GM19238 (cell line): ENCODE measurements at regions not wholly inside any gene's neighbourhood (a gene's known extent, or its start where the extent isn't known, plus 50 kb on each side); places are given as distances from the start of the nearest gene placed in this dataset.

ENCODE experiments used
- DNase-seq: peaks from one replicate; pipeline ENCODE4 v3.0.0; 2011; ENCODE audit warnings: low spot score; ENCODE audit not compliant: insufficient read length

DNA sequence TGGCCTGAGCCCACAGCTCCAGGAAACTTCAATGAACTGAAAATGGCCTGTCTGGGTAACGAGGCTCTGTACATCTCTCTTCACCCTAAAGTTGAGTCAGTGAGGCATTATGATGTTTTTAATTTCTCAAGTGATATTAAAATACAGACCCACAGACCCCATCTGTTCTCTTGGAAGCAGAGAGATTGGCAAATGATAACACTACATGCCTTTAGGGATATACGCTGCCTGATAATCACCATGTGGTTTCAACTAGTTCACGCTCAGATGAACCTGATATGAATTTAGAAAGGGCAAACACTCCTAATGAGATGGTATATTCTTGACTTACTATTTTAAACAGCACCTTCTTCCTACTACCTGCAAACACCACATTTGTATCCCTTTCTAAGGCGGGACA, 127.5 kb downstream of the RFC3 start:
- DNase-seq = no peak

DNA sequence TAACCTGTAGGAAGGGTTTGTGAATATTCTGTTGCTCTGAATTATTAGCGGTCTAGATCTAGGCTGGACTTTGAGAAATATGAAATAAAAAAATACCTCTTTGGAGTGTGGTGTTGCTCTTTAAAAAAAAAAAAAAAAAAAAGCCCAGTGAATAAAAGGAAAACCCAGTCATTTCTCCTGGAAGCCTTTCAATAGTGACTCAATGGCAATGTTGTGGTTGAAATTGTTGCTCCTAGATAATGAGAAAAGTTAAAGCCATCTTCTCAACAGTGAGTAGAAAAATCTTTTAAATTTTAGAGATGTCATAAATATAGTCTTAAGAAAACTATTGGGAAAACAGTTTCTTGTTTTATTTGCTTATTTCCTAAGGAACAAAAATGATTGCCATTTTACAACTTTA, 135.3 kb downstream of the RFC3 start:
- DNase-seq = no peak

DNA sequence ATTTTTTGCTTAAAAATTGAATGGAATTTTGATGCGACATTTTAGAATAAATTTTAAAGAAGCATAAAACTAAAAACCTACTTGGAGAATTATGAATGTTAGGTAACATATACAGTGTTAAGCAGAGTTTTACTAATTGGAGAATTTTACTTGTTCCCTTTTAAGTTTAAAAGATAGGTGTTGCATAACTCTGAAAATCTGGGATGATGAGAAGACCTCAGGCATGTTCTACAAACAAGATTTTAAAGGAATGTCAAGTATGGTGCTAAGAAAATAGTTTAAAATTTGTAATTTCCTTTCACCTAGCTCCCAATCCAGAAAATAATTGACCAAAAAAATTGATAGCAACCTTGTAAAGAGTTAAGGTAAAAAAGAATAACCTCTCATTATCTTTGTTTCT, 135.8 kb downstream of the RFC3 start:
- DNase-seq = no peak

DNA sequence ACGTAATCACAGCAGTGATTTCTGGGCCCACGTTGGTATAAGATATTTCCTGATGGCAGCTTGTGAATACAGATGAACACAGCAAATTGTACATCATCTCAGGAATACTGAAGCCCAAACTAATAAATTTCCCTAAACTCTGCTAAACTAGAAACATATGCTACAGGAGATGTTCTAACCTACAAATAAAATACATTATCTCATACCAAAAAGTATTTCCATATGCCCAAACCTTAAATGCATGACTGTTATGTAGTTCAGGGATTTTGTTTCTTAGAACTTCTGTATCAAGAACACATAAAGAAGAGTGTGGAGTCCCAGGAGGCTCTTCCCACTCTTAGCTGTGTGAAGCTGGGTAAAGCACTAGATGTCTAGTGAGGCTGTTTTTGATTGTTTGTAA, 138.4 kb downstream of the RFC3 start:
- DNase-seq = no peak

DNA sequence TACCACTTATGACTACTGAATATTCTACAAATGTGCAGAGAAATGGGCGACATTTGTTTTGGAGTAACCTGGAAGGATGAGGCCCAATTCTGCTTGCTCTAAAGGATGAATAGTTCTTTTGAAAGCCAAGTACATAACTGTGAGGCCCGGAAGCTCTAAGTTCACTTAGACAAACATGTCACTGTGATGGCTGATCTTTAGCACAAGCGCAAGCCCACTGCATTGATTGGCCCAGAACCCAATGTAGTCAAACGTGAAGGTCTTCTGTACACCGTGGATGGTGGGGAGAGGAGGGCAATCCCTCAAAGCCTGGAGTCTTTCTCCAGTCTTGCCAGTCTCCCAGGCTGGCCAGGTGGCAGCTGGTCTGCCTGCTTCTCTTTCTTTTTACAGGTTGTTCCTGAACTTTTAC, 139.6 kb downstream of the RFC3 start:
- DNase-seq = no peak

DNA sequence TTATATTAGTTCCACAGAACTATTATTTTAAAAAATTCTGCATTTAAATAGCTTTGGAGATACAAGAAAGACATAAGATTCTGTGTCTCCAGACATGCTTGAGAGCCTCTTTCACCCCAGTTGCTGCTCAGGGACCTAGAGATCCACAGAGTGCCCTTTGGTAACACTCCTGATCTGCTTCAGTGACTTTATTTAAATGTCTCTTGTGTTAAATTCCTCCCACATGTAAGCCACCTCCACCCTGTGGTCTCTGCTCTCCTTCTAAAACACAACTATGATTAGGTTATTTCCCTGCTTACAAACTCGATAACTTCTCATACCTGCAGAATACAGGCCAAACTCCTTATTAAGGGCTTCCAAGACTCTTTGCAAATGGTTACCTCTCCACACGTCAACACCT, 141.0 kb downstream of the RFC3 start:
- no peak for DNase-seq

DNA sequence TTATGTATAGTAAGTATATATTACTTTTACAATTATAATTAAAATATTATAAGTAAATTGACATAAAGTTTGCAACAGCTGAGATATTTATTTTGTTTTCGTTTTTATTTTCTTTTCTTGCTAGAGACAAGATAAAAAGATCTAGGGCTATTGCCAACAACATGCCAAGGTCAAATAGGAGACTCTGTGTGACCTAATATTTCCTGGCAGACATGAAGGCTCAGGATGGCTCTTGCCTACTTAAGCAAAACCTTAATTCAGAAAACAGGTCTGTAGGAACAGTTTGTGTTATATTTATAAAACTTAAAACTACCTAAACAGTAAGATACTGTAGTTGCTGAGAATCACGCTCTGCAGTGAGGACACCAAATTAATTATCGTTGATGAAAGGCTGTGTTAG, 145.2 kb downstream of the RFC3 start:
- no peak for DNase-seq

DNA sequence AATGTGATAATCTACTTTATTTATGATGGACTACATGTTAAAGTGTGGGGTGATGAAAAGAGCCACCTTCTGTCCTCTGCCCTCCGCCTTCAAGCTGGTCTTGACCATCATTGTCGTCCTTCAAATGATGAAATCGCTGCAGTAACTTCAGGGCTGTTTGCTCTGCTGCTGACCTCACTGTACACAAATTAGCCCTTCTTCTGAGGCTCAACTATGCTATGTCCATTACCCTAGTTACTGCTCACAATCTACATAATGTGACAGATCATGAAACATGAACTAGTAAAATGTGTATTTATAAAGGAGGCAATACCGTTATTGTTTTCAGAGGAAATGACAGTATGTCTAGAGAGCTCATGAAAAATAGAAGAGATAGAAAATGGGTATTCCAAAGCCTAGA, 145.9 kb downstream of the RFC3 start:
- no peak for DNase-seq

DNA sequence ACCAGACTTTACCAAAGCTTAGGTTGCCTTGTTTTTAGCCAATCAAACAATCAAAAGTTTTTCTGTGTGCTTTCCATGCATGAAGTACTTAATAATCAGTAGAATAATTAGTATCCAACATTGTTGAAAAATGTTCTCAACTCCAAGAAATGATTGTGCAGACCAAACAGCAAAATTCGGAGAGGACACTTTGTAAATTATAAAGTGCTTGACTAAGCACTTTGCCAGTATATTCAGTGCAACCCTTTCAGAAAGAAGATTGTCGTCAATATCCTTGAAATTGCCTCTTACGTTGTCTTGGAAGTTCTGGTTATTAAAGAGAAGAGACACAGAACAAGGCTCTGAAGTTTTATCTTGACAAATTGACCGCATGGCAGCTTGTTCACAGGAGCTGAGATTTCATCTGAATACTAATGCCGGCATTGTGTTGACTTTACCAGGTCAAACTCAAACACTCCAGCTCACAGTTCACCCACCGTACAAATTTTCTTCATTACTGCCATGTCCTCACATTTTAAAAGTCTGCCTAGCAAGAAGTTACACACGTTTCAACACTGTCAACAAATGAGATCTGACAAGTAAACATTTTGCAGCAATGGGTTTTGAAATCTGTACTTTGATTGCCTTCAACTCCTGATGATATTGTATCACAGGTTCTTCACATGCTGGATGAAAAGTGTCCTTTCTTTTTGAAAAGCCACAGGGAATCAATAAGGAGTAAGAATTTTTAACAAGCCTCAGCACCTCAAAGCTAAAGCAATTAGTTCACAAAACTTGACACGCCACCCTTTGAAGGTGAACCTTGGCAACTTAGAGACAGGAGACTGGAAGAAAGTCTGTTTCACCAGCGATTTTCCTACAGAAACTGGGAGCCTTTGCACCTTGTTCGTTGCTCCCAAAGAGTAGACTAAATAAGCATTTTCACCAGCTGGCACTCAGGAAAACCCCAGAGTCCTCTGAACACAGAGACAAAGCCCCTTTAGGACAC, 150.9 kb downstream of the RFC3 start:
- no peak for DNase-seq

DNA sequence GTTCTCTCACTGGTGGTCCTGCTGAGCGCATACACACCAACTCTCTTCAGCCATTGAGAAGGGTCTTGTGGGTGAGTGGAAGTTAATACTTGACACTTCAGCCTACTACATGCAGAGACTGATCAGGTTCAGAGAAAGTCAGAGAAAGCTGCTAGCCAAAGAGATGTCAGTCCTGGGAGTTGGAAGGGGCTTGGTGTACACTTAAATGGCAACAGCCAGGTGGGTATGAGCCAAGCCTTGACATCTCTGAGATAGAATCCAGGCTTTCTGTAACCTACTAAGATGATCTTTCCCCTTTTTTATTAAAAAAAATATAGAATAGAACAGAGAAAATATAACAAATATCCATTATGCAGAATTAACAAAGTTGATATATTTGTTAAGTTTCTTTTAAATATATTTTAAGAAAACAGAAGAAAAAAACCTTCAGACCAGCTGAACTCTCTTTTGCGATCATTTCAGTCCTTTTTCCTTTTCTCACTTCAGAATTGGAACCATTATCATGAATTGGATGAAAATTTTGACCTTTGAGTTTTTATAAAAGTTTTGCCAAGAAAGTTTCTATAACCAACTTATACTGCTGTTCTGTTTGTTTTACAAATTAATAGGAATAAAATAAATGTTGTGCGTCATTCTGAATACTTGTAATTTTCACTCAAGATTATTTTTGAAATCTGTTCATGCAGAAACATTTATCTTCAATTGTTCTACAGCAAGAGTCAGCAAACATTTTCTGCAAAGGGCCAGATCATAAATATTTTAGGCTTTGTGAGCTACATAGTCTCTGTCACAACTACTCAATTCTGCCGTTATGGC, 153.0 kb downstream of the RFC3 start:
- no peak for DNase-seq

DNA sequence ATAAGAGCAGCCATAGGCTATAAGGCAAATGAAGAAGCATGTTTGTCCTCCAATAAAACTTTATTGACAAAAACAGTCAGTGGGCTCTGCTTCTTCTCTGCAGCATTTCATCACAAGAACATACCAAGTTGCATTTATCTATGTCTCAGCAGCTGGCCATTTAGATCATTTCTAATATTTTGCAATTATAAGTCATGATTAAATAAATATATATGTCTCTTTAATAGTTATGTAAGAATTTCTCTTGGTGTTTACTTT, 153.5 kb downstream of the RFC3 start:
- DNase-seq = no peak

DNA sequence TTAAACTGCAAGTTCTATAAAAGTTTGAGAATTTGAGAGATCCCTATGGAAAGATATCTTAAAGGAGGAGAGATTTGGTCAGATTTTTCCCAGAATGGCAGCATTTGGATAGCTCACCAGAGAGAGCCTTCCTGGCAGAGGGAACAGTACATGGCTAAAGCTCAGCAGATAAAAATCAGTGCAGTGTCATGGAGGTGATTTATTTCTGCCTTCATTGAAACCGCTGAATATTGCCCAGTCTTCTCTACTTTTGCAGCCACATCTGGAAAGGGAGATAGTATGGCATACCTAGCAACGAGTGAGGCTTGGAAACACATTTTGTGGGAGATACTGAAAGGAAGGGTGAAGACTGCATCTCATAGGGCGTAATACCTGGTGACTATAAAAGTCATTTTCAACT, 155.2 kb downstream of the RFC3 start:
- no peak for DNase-seq

DNA sequence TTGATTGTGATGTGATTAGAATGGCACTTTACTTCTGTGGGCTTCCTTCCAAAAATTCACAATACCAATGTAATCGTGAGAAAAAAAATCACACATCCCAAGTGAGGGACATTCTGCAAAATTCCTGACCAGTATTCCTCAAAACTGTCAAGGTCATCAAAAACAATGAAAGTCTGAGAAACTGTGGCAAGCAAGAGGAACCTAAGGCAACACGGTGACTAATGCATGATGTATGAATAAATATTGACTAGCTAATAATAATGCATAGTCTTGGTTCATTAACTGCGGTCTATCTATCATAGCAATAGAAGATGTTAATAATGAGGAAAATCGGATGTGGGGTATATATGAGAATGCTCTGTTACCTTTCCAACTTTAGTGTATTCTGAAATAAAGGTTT, 159.0 kb downstream of the RFC3 start:
- no peak for DNase-seq

DNA sequence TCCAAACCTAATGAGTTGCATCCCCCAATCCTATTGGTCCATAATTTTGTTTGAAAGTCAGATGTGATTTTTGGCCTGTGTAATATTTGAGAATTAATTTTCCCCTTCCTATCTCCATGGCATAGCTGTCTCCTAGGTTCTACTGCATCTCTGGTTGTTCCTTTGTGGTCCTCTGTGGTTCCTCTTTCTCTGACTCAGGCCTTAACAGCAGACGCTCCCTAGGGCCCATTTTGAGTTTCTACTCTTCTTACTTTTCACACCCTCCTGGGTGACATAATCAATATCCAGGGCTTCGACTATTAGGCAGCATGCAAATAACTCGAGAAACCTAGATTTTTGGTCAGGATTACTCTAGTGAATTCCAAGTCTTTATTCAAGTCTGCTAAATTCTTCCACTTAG, 160.7 kb downstream of the RFC3 start:
- no peak for DNase-seq

DNA sequence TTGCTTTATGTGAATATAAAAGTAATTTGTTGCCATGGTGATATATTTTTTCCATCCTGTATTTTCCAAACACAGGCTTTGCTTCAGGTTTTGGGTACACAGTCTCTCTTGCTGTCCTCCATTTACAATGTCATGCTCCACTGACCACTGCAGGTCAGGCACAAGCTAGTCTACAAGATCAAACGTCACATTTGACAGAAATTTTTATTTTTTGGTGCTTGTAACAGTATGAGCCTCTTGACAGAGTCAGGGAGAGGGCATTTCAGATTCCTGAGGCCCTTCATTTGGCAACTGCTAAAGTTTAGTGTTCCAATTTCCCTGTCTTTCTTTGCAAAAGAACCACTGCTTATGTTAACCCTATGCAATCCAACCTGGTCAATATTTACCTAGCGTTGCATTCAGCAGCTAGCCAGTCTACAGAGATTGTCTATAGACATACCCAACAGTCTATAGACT, 175.0 kb downstream of the RFC3 start:
- no peak for DNase-seq

DNA sequence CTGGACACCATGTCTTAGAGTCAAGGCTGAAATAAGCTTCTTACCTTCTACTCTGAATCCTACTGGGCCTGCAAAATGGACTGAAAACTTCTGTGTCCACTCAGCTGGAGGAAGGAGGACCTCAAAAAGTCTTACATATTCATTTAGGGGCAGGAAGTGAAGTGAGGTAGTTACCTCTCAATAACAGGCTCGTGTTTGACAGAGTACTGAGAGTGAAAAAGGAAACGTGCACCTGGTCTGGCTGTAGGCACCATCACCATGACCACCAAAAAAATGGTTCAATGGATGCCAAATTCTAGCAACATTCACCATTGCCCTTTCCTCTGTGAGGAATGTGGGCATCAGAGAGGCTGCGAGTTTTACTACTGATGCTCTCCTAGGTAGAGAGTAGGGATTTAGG, 176.2 kb downstream of the RFC3 start:
- DNase-seq = no peak

DNA sequence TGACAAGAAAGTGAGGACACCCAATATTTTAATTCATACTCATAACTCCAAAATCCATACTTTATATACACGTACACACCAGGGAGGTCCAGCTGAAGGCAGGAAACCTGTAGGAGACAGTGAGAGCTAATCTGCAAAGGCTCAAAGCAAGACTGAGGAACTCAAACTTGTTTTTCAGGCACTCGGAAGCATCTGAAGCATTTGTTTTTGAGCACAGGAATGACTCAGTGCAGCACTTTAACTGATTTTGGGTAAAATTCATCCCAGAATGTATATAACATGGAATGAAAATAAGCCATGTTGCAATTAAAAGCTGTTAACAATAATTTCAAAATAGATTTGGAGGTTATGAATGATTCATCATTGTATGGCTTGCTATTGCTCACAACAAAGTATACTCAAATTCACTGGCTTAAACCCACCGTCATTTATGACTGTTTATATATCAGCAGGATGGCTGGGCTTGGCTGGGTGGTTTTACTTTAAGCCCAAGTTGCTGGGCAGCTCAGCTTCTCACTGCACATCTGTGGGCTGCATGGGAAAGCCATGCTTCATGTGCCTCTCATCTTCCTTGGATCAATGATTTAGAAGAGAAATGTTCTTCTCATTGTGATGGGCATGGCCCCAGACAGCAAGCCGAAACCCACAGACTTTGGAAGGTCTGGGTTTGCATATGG, 177.0 kb downstream of the RFC3 start:
- DNase-seq = no peak

DNA sequence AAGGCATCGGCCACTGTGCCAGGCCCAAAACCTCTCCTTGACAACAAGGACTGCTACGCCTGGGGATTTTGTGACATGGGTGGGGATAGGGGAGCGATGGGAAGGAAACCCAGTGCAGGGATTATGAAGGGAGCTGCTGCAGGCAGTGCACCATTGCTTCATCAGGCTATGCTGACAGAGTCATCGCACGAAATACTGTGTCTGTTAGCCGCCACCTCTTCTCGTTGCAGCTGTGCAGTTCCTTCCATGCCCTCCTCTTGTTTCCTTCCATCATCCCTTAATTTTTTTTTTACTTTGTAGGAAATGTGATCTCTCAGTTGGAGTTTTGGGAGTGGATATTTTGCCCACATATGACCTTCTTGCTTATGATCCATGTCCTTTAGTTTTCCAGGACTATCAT, 178.7 kb downstream of the RFC3 start:
- no peak for DNase-seq

DNA sequence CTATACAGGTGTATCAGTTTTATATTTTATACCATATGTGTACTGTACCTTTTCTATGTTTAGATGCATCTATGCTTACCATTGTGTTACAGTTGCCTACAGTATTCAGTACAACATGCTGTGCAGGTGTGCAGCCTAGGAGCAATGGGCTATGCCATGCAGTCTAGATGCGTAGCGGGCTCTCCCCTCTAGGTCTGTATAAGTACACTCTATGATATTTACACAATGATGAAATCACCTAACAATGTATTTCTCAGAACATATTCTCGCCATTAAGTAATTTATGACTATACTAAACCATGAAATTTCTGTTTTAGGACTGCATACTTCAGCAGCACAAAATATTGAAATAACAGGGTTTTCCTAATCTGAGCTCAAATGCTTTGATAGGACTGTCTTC, 179.6 kb downstream of the RFC3 start:
- no peak for DNase-seq

DNA sequence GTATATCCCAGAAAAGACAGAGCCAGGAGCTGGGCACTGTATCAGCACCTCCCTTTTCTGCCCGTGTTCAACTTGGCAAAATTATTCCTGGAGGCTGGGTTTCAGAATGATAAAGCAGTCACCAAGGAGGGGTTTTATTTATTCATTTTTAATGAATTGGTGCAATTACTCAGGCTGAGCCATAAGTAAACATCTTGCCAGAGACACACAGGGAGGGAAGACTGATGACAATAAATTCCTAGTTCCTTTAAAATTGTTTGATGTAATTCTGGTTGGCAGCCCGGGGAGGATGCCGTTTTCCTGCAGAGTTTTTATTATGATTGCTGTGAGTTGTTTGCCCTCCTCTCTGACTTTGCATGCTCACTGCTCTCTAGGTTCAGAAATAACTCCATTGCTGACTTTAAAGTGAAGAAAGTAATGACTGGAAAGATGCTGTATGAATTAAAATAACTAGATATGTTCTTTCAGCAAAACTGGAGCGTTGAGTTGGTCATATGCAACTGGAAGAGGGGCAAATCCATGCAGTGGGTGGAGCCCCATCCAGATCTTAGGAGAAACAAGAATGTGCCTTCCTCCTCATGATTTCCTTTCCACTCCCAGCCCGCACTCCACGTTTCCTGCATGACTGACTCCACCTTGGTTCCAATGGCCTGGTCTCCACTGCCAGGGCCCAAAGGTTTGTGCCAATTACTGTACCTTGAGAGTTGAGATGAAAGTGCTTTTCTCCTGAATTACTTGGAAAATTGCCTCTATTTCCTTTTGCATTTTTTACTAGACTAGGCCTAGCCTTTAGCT, 182.1 kb downstream of the RFC3 start:
- DNase-seq = no peak

DNA sequence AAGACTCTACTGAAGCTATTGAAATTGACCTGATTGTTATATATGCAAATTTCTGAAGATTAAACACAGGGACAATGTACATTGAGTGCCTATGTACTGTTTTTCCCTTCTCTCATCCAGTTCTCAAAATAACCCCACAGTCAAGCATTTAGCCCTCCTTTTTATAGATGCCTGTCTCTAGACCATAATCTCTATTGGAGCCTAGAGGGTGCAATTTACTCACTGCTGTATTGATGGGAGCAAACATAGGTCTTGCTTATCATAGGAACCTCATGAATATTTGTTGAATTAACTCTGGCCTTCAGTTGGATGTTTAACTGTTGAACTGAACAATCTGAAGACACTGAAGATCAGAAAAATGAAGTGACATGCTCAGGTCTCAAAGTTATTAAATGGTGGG, 183.0 kb downstream of the RFC3 start:
- DNase-seq = no peak
